Hepatocyte (in vitro differentiated cells): ENCODE measurements at regions not wholly inside any gene's neighbourhood (a gene's known extent, or its start where the extent isn't known, plus 50 kb on each side); places are given as distances from the start of the nearest gene placed in this dataset.

Experiments used
- EZH2phosphoT487 ChIP-seq: fragments of 200-600 bp; sonication (generic); IDR thresholded peaks from one replicate; pipeline ENCODE4 v1.6.1; 2018; ENCODE audit warnings: antibody characterized with exemption, mild to moderate bottlenecking, low read depth, moderate library complexity; ENCODE audit not compliant: unreplicated experiment, severe bottlenecking
- TF ChIP-seq, protein P1 (sequence below): fragments of 200-600 bp; sonication (generic); IDR thresholded peaks from 2 replicates; pipeline ENCODE4 v1.5.1; 2016; ENCODE audit warnings: antibody characterized with exemption, mild to moderate bottlenecking; ENCODE audit not compliant: poor library complexity

DNA sequence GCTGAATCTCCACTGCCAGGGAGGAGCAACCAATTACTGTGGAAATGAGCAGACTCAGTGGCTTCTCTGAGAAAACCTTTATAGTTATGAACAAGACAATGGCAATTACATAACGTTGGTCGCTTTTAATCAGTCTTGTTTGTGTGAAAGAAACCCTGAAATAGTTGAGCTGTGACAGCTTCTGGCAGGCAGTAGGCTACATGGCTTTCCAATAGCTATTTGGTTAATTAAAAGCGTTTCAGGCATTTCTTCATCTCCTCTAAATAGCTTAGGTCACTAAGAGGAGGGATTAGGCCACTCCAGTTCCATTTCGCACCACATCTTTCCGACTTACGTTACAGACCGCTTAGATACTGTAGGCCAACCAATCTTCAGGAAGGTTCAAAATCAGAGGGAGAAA, 794.4 kb upstream of the ID2 start:
- TF ChIP-seq, protein P1, sequence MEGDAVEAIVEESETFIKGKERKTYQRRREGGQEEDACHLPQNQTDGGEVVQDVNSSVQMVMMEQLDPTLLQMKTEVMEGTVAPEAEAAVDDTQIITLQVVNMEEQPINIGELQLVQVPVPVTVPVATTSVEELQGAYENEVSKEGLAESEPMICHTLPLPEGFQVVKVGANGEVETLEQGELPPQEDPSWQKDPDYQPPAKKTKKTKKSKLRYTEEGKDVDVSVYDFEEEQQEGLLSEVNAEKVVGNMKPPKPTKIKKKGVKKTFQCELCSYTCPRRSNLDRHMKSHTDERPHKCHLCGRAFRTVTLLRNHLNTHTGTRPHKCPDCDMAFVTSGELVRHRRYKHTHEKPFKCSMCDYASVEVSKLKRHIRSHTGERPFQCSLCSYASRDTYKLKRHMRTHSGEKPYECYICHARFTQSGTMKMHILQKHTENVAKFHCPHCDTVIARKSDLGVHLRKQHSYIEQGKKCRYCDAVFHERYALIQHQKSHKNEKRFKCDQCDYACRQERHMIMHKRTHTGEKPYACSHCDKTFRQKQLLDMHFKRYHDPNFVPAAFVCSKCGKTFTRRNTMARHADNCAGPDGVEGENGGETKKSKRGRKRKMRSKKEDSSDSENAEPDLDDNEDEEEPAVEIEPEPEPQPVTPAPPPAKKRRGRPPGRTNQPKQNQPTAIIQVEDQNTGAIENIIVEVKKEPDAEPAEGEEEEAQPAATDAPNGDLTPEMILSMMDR: no peak
- TF ChIP-seq EZH2phosphoT487: no peak
